Stomach (tissue), 4 donors: ENCODE measurements at regions not wholly inside any gene's neighbourhood (a gene's known extent, or its start where the extent isn't known, plus 50 kb on each side); places are given as distances from the start of the nearest gene placed in this dataset.

Experiments
- EP300 ChIP-seq: sonication (generic); formaldehyde crosslinking; IDR thresholded peaks from one replicate; pipeline ENCODE4 v1.6.1; 2017; ENCODE audit warnings: antibody characterized with exemption
- TF ChIP-seq, protein P1 (sequence below), 7 experiments: fragments of 450-650 bp in 4 of 7; fragments of 200-600 bp in 3 of 7; sonication (generic) in 3 of 7; IDR thresholded peaks; one replicate each; pipeline ENCODE4 v1.5.1; 2016 to 2019; ENCODE audit warnings: antibody characterized with exemption in 7 of 7, control low read depth in 2 of 7, mild to moderate bottlenecking in 1 of 7

DNA sequence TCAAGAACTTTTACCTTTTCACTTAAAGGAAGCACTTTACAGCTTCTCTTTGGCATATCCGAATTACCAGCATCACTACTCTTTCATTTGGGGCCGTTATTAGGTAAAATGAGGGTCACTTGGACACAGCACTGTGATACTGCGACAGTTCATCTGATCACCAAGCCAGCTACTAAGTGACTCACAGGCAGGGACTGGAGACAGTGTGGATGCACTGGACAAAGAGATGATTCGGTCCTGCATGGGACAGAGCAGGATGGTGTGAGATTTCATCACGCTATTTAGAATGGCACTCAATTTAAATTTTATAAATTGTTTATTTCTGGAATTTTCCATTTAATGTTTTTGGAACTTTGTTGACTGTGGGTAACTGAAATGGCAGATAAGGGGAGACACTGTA is 166.9 kb upstream of the IL12A start:
- TF ChIP-seq, protein P1, sequence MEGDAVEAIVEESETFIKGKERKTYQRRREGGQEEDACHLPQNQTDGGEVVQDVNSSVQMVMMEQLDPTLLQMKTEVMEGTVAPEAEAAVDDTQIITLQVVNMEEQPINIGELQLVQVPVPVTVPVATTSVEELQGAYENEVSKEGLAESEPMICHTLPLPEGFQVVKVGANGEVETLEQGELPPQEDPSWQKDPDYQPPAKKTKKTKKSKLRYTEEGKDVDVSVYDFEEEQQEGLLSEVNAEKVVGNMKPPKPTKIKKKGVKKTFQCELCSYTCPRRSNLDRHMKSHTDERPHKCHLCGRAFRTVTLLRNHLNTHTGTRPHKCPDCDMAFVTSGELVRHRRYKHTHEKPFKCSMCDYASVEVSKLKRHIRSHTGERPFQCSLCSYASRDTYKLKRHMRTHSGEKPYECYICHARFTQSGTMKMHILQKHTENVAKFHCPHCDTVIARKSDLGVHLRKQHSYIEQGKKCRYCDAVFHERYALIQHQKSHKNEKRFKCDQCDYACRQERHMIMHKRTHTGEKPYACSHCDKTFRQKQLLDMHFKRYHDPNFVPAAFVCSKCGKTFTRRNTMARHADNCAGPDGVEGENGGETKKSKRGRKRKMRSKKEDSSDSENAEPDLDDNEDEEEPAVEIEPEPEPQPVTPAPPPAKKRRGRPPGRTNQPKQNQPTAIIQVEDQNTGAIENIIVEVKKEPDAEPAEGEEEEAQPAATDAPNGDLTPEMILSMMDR (IDR thresholded peaks at IDR 0.05), result no peak
- no peak for TF ChIP-seq EP300
